GM18498 (cell line): ENCODE measurements at regions not wholly inside any gene's neighbourhood (a gene's known extent, or its start where the extent isn't known, plus 50 kb on each side); places are given as distances from the start of the nearest gene placed in this dataset.
A peak's percentile ranks its signal among the peaks of the same experiment; 100 is the strongest.

Experiments
- ATAC-seq: cut with Tn5 transposase; IDR thresholded peaks from one replicate; pipeline ENCODE4 v1.9.1; 2021; ENCODE audit warnings: mild to moderate bottlenecking, moderate library complexity; ENCODE audit not compliant: unreplicated experiment

- ATAC-seq, result no peak
Measured at GRCh38 chr11:59302991-59303390, 55.7 kb upstream of the OR5AN1 start.

DNA sequence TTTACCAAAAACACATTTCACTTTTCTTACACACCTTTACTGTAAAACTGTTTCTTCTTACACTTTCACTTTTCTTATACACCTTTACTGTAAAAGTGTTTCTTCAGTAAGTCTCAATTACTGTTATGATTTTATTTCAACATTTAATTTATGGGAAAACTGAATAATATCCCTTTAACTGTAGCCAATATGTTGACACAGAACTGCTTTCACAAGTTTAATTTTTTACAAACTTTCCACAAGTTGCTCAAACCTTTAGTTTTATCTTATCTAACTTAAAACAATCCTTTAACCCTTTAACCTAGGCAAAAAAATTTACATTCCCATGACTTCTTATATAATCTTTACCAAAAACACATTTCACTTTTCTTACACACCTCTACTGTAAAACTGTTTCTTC, 63.3 kb upstream of the OR5AN1 start:
- ATAC-seq, result no peak

DNA sequence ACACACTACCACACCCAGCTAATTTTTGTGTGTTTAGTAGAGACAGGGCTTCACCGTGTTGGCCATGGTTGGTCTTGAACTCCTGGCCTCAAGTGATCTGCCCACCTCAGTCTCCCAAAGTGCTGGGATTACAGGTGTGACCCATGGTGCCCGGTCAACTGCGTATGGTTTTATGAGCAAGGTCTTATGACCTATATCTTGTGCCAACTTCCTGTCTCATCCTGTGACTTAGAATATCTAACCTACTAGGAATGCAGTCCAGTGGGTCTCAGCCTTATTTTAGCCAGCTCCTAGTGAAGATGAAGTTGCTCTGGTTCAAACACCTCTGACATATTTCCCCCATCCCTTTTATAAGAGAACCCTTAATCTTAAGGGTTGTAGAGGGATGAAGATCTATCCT, 66.1 kb upstream of the OR5AN1 start:
- ATAC-seq, result no peak

- no peak for ATAC-seq
Measured at GRCh38 chr11:59291228-59291627, 67.5 kb upstream of the OR5AN1 start.

DNA sequence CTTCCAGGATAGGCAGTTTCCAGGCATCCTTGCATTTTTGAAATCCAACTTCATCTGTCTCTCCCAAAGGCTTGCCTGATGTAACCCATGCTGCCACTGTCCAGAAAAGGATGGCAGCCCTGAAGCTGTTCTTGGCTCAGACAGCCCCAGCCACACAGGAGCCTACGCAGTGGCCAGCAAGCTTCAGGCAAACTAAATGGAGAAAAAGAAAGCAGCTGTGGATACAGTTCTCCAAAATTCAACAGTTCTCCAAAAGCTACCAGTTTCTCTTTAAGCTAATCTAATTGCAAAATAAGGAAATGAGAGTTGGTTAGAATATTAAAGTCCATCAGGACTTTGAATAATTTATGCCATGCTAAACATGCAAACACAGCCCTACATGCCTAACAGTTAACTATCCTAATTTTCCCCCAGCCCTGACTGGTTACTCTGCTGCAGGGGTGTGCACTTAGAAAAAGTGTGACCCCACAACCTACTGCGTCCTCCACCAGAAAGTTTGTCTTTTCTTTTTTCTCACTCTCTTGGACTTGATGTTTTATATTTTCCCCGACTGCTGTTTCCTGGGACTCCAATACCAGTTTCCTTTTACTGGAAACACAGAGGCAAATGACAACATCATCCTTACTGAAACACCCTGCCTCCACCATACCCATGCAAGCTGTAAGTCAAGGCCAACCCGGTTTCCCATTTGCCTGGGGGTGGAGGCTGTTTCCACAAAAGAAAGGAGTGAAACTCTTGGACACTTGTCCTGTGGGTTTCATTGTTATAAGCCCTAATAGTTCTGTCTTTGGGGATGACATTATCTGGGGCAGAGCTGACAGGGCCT, 69.1 kb upstream of the OR5AN1 start:
- no peak for ATAC-seq

DNA sequence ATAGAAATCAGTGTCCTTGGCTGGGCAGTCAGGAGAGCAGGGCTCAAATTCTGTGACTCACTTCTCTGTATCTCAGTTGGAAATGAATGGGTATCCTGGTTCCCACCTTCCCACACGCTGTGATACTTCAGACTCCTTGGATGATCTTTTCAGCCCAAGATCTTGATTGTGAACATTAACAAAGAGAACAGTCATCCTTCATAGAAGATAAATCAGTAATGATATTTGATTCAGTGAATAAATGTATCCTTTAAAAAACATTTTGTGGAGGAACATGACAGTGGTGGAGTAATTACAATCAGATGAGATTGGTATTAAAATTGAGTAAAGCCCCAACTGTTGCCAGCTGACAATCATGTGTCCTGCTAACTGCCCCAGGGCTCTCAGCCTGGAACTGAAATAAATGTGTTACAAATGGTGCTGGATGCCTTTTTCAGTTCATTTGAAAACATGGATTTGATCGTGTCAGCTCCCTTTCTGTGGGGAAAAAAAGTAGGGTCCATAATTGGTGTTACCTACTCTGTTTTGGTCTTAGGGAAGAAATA, 72.9 kb upstream of the OR5AN1 start:
- no peak for ATAC-seq

DNA sequence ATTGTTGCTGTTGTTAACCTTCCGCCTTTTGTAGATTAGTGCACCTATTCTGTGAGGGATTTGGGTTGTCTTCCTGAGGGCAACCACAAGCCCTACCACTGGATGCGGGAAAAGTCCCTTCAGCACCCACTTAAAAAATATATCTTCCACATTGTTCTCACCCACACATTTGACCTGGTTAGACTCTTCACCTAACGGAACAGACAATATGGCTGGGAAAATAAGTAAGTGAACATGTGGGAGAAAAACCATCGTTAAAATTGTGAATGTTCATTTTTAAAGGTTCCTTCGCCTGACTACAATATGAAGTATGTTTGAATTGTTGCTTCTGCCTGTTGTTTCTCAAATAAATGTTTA, 72.0 kb upstream of the MPEG1 start:
- peak; percentile 17 for ATAC-seq

DNA sequence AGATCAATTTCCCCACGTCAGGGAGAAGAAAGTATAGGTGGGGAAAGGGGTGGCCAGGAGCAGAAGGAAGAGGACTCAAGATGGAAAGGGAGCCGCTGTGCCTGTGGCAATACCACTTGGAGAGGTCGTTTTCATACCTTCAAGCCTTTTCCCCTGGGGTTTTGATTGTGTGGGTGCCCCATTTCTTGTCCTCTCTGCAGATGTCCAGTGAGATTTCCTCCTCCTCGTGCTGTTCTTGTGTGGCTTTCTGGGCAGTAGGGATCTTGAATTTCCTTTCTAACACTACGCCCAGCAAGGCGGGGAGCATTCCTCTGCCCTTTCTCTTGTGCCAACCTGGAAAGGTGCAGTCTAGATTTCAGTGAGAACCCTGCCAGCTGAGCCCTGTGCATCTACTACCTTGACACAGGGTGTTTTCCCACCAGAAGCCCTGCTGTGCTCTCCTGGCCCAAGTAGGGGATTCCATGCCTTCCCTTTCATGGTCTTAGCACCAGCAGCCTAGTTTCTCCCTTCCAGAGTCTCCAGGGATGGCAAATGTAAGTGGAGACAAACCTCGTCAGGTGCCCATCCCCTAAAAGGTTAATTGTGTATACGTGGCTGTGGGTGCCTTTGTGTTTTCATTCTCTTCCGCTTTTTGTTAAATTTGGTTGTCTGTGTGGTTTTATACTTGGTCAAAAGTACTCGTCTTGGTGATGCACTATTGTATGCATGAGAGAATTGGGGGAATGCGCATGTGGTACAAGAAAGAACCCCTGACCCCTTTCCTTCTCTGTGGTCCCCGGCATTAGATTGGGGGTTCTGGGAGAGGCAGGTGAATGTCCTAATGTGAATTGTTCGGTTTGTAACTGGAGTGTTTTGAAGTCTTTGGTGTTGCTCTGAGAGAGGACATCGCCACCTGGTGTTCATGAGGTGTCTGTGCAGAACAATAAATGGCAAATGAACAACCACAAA, 71.4 kb upstream of the MPEG1 start:
- ATAC-seq, result peak; percentile 75

DNA sequence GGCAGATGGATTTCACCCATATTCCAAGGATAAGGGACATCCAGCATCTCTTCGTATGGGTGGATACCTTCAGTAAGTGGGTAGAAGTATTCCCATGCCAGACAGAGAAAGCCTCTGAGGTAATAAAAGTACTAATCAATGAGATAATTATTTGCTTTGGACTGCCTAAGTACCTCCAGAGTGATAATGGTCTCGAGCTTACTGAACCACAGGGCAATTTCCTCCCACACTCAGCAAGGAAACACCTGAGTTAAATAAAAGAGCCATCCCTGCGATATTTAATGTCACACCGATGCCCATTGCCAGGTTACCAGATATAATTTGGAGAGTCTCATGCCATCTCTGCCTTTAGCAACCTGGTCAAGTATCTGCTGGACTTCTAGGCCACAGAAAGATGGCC, 70.6 kb upstream of the MPEG1 start:
- no peak for ATAC-seq

DNA sequence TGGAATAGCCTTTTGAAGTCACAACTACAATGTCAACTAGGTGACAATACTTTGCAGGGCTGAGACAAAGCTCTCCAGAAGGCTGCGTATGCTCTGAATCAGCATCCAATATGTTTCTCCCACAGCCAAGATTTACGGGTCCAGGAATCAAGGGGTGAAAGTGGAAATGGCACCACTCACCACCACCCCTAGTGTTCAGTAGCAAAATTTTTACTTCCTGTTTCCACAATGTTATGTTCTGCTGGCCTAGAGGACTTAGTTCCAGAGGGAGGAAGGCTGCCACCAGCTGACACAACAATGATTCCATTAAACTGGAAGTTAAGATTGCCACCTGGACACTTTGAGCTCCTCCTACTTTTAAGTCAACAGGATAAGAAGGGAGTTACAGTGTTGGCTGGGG, 68.5 kb upstream of the MPEG1 start:
- ATAC-seq, result no peak

GRCh38 chr11:59273373-59273841, 60.7 kb upstream of the MPEG1 start:
- peak; percentile 90 for ATAC-seq

DNA sequence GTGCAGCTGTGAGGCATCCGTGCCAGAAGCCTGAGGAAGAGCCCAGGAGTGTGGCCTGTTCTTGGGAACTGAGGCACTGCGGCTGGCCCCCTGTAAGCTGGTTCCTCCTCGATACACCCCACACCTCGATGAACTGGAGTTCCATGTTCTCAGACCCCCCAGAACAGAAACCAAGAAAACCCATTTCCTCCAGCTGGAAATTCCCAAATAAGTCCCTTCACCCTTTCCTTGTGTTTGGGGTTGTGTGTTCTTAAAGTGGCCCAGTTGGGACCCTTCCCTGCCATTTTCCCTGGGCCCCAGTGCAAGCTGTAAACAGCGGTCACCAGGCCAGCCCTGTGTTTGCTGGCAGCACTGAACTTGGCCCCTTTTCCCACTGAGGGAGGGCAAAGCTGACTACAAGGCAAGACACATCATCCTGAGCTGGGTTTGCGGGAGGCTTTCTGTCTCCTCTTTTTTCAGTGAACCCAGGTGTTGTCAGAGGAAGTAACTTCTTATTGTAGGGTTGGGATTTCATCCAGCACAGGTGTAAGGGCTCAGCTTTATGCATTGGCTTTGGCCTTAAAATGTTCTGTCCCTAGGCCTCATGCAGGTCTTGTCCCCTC, 60.1 kb upstream of the MPEG1 start:
- peak; percentile 15 for ATAC-seq

- ATAC-seq, result no peak
Measured at GRCh38 chr11:59271811-59272327, 59.1 kb upstream of the MPEG1 start.

- no peak for ATAC-seq
Measured at GRCh38 chr11:59271247-59271755, 58.6 kb upstream of the MPEG1 start.

DNA sequence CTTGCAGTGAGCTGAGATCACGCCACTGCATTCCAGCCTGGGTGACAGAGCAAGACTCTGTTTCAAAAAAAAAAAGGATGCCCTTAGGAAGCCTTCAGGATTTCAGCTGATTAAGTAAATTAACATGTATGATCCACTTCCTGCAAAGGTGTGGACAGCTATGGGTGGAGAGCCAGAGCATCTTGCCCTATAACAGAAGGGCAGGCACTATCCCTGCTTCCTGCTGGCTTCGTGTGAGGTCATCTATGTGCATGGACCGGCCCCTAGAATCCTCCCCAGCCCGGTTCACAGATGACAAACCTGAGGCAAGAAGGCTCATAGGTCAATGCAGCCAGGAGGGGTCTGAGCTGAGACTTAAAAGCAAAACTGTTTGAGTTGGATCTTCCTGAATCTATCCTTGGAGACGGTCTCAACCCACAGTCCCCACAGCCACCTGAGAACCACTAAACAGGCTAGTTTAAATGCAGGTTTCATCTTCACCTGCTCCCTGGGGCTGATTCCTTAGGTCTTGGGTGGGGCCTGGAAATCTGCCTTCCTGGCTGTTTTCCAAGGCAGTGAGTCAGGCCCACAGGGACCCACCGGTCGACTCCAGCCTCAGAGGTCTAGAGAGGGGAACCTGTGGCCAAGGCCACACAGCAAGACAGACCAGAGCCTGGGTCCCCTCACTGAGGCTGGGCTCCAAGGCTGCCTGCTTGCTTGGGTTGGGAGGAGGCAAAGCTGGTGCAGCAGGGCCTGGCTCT, 55.2 kb upstream of the MPEG1 start:
- no peak for ATAC-seq

DNA sequence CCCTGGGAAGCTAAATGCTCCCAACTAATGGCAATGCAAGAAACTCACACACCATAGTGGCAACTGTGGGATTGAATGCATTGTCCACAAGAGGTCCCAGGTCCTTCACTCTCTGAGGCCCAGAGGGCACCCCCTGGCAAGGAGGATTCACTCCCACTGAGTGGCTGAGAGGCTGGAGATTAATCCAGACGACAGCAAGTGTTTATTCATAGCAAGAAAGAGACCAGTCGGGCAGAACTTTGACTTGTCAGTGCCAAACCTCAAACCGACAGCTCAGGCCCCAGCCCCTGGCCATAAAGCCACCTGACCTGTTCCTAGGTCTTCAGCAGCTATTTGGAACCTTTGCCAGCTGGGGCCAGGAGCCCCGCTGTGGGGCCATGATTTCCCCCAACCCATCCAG, 54.5 kb upstream of the MPEG1 start:
- ATAC-seq, result peak; percentile 77

DNA sequence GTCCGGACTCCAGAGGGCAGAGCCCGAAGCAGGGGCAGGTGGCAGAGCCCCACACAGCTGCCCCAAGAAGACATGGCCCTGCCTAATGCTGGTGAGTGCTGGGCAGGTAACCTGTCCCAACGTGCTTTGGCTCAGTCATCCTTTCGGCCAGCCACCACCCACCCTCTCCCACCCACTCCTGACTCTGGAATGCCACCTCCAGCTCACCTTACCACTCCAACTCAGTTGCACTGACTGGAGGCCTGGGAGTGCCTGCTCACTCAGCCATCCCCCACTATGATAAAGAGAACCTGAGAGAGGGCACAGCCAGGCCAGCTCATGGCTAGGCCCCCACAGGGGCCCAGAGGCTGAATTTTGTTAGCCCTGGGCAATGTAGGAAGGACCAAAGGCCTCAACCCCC, 53.8 kb upstream of the MPEG1 start:
- ATAC-seq, result no peak

DNA sequence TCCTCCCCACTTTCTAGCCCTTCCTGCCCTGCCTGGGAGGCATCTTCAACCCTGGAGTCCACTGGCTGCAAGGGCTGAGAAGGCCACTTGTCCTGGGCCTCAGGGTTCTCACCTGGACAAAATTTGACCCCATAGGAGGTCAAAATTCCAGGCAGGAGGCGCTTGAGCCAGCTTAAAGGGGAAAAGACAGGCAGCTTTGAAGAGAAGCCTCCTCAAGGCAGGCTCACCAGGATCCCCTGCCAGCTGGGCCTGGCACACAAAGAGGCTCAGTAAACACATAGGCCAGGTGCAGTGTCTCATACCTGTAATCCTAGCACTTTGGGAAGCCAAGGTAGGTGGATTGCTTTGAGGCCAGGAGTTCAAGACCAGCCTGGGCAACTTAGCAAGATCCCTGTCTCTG, 53.0 kb upstream of the MPEG1 start:
- ATAC-seq, result no peak

DNA sequence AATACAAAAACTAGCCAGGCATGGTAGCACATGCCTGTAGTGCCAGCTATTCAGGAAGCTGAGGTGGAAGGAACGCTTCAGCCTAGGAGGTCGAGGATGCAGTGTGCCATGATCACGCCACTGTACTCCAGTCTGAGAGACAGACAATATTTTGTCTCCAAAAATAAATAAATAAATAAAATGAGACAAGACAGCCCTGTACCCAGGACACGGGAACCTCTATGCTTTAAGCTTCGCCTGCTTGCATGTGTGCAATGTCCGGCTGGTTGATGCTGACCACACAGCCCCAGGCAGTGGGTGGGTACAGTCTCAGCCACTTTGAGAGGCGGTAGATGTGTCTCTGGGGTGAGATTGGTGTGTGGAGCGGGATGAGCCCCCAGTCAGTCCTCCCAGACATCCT, 52.0 kb upstream of the MPEG1 start:
- ATAC-seq, result no peak

- ATAC-seq, result no peak
Measured at GRCh38 chr11:59263225-59263894, 50.6 kb upstream of the MPEG1 start.
